ENCODE measurements at regions not wholly inside any gene's neighbourhood (a gene's known extent, or its start where the extent isn't known, plus 50 kb on each side); places are given as distances from the start of the nearest gene placed in this dataset.

DNA sequence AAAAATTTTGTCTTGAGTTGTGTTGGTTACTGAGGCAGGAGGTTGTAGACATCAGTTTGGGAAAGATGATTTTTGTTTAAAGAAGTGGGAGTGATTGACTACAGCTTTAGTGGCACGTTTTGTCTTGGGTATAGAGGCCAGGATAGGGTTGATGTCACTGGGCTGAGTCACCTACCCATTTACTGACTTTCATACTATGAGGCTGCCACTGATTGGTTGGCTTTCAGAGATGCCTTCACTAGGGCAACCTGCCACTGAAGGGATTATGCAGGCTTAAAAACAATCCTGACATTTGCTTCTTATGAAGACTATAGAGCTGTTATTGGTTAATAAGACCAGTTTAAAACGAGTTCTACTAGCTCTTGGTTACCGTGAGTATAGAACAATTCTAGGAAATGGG lies 479.1 kb downstream of the SOX11 start:
- no peak overlapping the region for H2AFZ ChIP-seq (ENCODE audit: low read depth, low read length)
- H3K4me1 ChIP-seq (ENCODE audit: insufficient read depth, low read length): peaks cover 3% of the 10 kb centered on the region; the same call in 1 of the 2 replicates
- H3K9me3 ChIP-seq (ENCODE audit: insufficient read depth, low read length, severe bottlenecking): no peaks in the 10 kb centered on the region
- H3K4me3 ChIP-seq (ENCODE audit: low read depth in 1 of 2, low read length in 2 of 2): no peak overlapping the region
- no peaks in the 10 kb centered on the region for H3K27me3 ChIP-seq (ENCODE audit: insufficient read depth, low read length, poor library complexity)
- H3K27ac ChIP-seq (ENCODE audit: low read length): no peak overlapping the region
- no peak overlapping the region for H3K9ac ChIP-seq (ENCODE audit: low read depth, low read length)
- H4K20me1 ChIP-seq (ENCODE audit: insufficient read depth, low read length): no peaks in the 10 kb centered on the region
- H3K79me2 ChIP-seq (ENCODE audit: insufficient read depth, low read length): no peaks in the 10 kb centered on the region
- TF ChIP-seq EZH2 (IDR thresholded peaks at IDR 0.05; ENCODE audit: borderline replicate concordance, low read depth, low read length, severe bottlenecking): no peak
- TF ChIP-seq, protein P1, sequence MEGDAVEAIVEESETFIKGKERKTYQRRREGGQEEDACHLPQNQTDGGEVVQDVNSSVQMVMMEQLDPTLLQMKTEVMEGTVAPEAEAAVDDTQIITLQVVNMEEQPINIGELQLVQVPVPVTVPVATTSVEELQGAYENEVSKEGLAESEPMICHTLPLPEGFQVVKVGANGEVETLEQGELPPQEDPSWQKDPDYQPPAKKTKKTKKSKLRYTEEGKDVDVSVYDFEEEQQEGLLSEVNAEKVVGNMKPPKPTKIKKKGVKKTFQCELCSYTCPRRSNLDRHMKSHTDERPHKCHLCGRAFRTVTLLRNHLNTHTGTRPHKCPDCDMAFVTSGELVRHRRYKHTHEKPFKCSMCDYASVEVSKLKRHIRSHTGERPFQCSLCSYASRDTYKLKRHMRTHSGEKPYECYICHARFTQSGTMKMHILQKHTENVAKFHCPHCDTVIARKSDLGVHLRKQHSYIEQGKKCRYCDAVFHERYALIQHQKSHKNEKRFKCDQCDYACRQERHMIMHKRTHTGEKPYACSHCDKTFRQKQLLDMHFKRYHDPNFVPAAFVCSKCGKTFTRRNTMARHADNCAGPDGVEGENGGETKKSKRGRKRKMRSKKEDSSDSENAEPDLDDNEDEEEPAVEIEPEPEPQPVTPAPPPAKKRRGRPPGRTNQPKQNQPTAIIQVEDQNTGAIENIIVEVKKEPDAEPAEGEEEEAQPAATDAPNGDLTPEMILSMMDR (IDR thresholded peaks at IDR 0.05; ENCODE audit: borderline replicate concordance, extremely low read depth, low read length, poor library complexity, severe bottlenecking): no peak
- H3K4me2 ChIP-seq (ENCODE audit: insufficient read depth, low read length): no peak overlapping the region
- no peak for ATAC-seq (ENCODE audit: insufficient read depth, low read depth)
- H3K36me3 ChIP-seq (ENCODE audit: insufficient read depth, low read length): no peaks in the 10 kb centered on the region
- DNase-seq: no peak

DNA sequence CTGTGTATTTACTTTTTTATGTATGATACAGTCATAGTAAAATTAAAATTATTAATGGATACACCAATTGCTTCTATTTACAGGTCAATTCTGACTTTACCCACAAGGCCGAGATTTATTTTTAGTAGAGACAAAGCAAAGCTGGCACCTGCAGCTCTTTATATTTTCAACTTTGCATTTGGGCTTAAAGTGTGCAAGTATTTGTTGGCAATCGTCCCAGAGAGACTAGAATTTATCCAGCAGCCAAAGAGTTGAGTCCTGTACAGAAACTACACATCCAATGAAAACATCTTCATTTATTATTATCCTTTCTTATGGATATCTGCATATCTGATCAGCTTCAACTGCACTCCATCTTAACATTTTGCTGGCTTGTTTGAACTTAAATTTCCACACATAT lies 485.6 kb downstream of the SOX11 start:
- H2AFZ ChIP-seq (ENCODE audit: low read depth, low read length): no peak overlapping the region
- no peaks in the 10 kb centered on the region for H3K9me3 ChIP-seq (ENCODE audit: insufficient read depth, low read length, severe bottlenecking)
- H3K79me2 ChIP-seq (ENCODE audit: insufficient read depth, low read length): no peaks in the 10 kb centered on the region
- DNase-seq (no peak), ATAC-seq (ENCODE audit: insufficient read depth, low read depth) (no peak)
- no peak overlapping the region for H3K4me3 ChIP-seq (ENCODE audit: low read depth in 1 of 2, low read length in 2 of 2)
- H3K4me2 ChIP-seq (ENCODE audit: insufficient read depth, low read length): no peak overlapping the region
- TF ChIP-seq, protein P1 (IDR thresholded peaks at IDR 0.05; ENCODE audit: borderline replicate concordance, extremely low read depth, low read length, poor library complexity, severe bottlenecking): no peak
- TF ChIP-seq EZH2 (IDR thresholded peaks at IDR 0.05; ENCODE audit: borderline replicate concordance, low read depth, low read length, severe bottlenecking): no peak
- H4K20me1 ChIP-seq (ENCODE audit: insufficient read depth, low read length): no peaks in the 10 kb centered on the region
- no peak overlapping the region for H3K27ac ChIP-seq (ENCODE audit: low read length)
- H3K36me3 ChIP-seq (ENCODE audit: insufficient read depth, low read length): no peaks in the 10 kb centered on the region
- no peaks in the 10 kb centered on the region for H3K27me3 ChIP-seq (ENCODE audit: insufficient read depth, low read length, poor library complexity)
- no peaks in the 10 kb centered on the region for H3K4me1 ChIP-seq (ENCODE audit: insufficient read depth, low read length)
- no peak overlapping the region for H3K9ac ChIP-seq (ENCODE audit: low read depth, low read length)

DNA sequence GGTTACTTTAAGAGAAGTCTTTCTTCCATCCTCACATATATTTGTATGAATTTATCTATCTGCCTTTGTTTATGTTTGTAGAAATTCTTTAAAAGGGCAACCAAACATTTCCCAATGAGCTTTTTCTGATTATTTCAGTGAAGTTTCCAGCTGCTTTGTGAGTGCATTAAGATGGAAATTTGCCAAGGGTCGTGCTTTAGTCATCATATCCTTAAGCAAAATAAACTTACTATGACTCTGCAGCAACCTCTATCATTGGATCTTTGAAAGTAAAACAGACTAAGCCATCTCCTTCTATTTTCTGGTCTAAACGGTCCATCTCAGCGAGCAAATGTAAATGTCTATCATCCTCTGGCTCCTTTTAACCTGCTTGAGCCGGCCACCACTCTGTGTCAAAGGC lies 489.3 kb downstream of the SOX11 start:
- no peak for ATAC-seq (ENCODE audit: insufficient read depth, low read depth)
- no peak overlapping the region for H3K27ac ChIP-seq (ENCODE audit: low read length)
- no peaks in the 10 kb centered on the region for H4K20me1 ChIP-seq (ENCODE audit: insufficient read depth, low read length)
- H3K27me3 ChIP-seq (ENCODE audit: insufficient read depth, low read length, poor library complexity): no peaks in the 10 kb centered on the region
- no peak overlapping the region for H3K4me3 ChIP-seq (ENCODE audit: low read depth in 1 of 2, low read length in 2 of 2)
- no peaks in the 10 kb centered on the region for H3K4me1 ChIP-seq (ENCODE audit: insufficient read depth, low read length)
- TF ChIP-seq, protein P1 (IDR thresholded peaks at IDR 0.05; ENCODE audit: borderline replicate concordance, extremely low read depth, low read length, poor library complexity, severe bottlenecking): no peak
- TF ChIP-seq EZH2 (IDR thresholded peaks at IDR 0.05; ENCODE audit: borderline replicate concordance, low read depth, low read length, severe bottlenecking): no peak
- no peaks in the 10 kb centered on the region for H3K9me3 ChIP-seq (ENCODE audit: insufficient read depth, low read length, severe bottlenecking)
- no peak overlapping the region for H2AFZ ChIP-seq (ENCODE audit: low read depth, low read length)
- no peak overlapping the region for H3K4me2 ChIP-seq (ENCODE audit: insufficient read depth, low read length)
- H3K36me3 ChIP-seq (ENCODE audit: insufficient read depth, low read length): no peaks in the 10 kb centered on the region
- H3K9ac ChIP-seq (ENCODE audit: low read depth, low read length): no peak overlapping the region
- no peaks in the 10 kb centered on the region for H3K79me2 ChIP-seq (ENCODE audit: insufficient read depth, low read length)
- DNase-seq: no peak

DNA sequence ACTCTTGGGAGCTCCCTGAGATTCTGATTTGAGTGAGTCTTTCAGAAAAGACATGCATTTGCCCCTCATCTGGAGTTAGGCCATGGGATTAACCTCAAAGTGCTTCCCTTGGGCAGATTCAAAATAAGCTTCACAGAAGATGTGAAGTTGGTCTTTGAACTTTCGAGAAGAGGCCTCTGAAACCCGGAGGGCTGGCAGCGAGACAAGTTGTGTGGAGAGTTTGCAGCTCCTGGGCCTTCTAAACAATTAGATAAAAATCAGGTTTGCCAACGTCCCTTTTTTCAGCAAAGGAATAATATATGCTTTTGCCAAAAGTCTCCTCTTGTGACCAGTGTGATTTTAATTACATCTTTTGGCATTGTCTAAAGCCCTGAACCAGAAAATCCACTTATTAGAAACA lies 489.7 kb downstream of the SOX11 start:
- Histone ChIP-seq H3K4me2 (ENCODE audit: insufficient read depth, low read length) (no peak overlapping the region), H3K79me2 (ENCODE audit: insufficient read depth, low read length) (no peaks in the 10 kb centered on the region), H3K27me3 (ENCODE audit: insufficient read depth, low read length, poor library complexity) (no peaks in the 10 kb centered on the region), H4K20me1 (ENCODE audit: insufficient read depth, low read length) (no peaks in the 10 kb centered on the region), H3K4me1 (ENCODE audit: insufficient read depth, low read length) (no peaks in the 10 kb centered on the region), H3K9me3 (ENCODE audit: insufficient read depth, low read length, severe bottlenecking) (no peaks in the 10 kb centered on the region), H3K9ac (ENCODE audit: low read depth, low read length) (no peak overlapping the region), H3K27ac (ENCODE audit: low read length) (no peak overlapping the region), H2AFZ (ENCODE audit: low read depth, low read length) (no peak overlapping the region), H3K4me3 (ENCODE audit: low read depth in 1 of 2, low read length in 2 of 2) (no peak overlapping the region), H3K36me3 (ENCODE audit: insufficient read depth, low read length) (no peaks in the 10 kb centered on the region)
- TF ChIP-seq, protein P1 (IDR thresholded peaks at IDR 0.05; ENCODE audit: borderline replicate concordance, extremely low read depth, low read length, poor library complexity, severe bottlenecking): no peak
- TF ChIP-seq EZH2 (IDR thresholded peaks at IDR 0.05; ENCODE audit: borderline replicate concordance, low read depth, low read length, severe bottlenecking): no peak
- DNase-seq: no peak
- ATAC-seq (ENCODE audit: insufficient read depth, low read depth): no peak
